ENCODE measurements at regions not wholly inside any gene's neighbourhood (a gene's known extent, or its start where the extent isn't known, plus 50 kb on each side); places are given as distances from the start of the nearest gene placed in this dataset.

GRCh38 chr10:89837165-89838043, 136.0 kb downstream of the KIF20B start:
- no peak for TF ChIP-seq CTCF (IDR thresholded peaks at IDR 0.05)
- TF ChIP-seq POLR2A (IDR thresholded peaks at IDR 0.05), result no peak
